NB4 (cell line): ENCODE measurements at regions not wholly inside any gene's neighbourhood (a gene's known extent, or its start where the extent isn't known, plus 50 kb on each side); places are given as distances from the start of the nearest gene placed in this dataset.

Experiments used
- POLR2A ChIP-seq: IDR thresholded peaks from 2 replicates; pipeline ENCODE4 v1.6.1; 2011; ENCODE audit warnings: mild to moderate bottlenecking; ENCODE audit not compliant: insufficient read length; ENCODE audit errors: extremely low read depth
- TF ChIP-seq, protein P1 (sequence below): IDR thresholded peaks from one replicate; pipeline ENCODE4 v1.5.1; 2012; ENCODE audit warnings: low read depth, low read length
- TF ChIP-seq, protein P2 (sequence below): IDR thresholded peaks from 2 replicates; pipeline ENCODE4 v1.6.1; 2011; ENCODE audit warnings: low read depth, low read length

DNA sequence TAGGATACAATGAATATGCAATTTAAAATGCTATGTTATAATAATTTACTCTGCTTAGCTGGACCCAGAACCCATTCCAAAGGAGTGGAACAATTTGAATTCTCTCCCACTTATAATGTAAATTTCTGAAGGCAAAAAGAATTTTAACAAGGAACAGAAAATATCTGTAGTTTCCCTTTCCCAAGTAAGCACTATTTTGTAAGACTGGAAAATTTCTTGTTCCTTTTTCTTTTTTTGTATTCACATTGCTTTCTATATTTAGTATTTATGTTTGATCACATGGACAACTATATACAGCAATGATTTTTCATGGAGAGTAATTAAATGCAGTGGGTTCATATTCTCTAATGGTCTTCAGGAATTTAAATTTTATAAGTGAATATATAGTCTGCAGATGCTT lies 127.4 kb downstream of the GPR85 start:
- TF ChIP-seq, protein P1, sequence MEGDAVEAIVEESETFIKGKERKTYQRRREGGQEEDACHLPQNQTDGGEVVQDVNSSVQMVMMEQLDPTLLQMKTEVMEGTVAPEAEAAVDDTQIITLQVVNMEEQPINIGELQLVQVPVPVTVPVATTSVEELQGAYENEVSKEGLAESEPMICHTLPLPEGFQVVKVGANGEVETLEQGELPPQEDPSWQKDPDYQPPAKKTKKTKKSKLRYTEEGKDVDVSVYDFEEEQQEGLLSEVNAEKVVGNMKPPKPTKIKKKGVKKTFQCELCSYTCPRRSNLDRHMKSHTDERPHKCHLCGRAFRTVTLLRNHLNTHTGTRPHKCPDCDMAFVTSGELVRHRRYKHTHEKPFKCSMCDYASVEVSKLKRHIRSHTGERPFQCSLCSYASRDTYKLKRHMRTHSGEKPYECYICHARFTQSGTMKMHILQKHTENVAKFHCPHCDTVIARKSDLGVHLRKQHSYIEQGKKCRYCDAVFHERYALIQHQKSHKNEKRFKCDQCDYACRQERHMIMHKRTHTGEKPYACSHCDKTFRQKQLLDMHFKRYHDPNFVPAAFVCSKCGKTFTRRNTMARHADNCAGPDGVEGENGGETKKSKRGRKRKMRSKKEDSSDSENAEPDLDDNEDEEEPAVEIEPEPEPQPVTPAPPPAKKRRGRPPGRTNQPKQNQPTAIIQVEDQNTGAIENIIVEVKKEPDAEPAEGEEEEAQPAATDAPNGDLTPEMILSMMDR = no peak
- no peak for TF ChIP-seq POLR2A
- TF ChIP-seq, protein P2, sequence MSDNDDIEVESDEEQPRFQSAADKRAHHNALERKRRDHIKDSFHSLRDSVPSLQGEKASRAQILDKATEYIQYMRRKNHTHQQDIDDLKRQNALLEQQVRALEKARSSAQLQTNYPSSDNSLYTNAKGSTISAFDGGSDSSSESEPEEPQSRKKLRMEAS = no peak
